PC-9 (cell line): ENCODE measurements at regions not wholly inside any gene's neighbourhood (a gene's known extent, or its start where the extent isn't known, plus 50 kb on each side); places are given as distances from the start of the nearest gene placed in this dataset.
"Not testable (repeated sequence)": the region's sequence is repeated elsewhere in the genome, so short reads cannot be mapped to it uniquely, and the experiment has no call there.

Source experiments
- CTCF ChIP-seq: fragments of 200-600 bp; sonication (generic); conservative IDR thresholded peaks from 2 replicates; pipeline ENCODE4 v1.6.1; 2017; ENCODE audit warnings: mixed run types, antibody characterized with exemption, mild to moderate bottlenecking, moderate library complexity
- EZH2 ChIP-seq: fragments of 200-600 bp; sonication (generic); IDR thresholded peaks from 2 replicates; pipeline ENCODE4 v1.8.0; 2017; ENCODE audit warnings: antibody characterized with exemption, low read depth

GRCh38 chr16:29168515-29169259 is 183.8 kb downstream of the LAT start:
- not testable (repeated sequence) for TF ChIP-seq CTCF, EZH2
